WERI-Rb-1 (cell line): ENCODE measurements at regions not wholly inside any gene's neighbourhood (a gene's known extent, or its start where the extent isn't known, plus 50 kb on each side); places are given as distances from the start of the nearest gene placed in this dataset.

Experiments
- DNase-seq: peaks from one replicate; pipeline ENCODE4 v3.0.0-alpha.2; 2020
- H3K27ac ChIP-seq: fragments of 250-450 bp; sonication (Bioruptor Pico); 2 replicates; pipeline ENCODE4 v1.5.1; 2020; ENCODE audit warnings: mild to moderate bottlenecking, moderate library complexity
- H3K27me3 ChIP-seq: fragments of 250-450 bp; sonication (Bioruptor Pico); 2 replicates; pipeline ENCODE4 v1.5.1; 2021; ENCODE audit warnings: mild to moderate bottlenecking, low read depth, moderate library complexity; ENCODE audit not compliant: insufficient read depth, severe bottlenecking
- H3K36me3 ChIP-seq: fragments of 250-450 bp; sonication (Bioruptor Pico); 2 replicates; pipeline ENCODE4 v1.5.1; 2020; ENCODE audit warnings: mild to moderate bottlenecking, moderate library complexity
- H3K4me3 ChIP-seq: 2 replicates; pipeline ENCODE4 v1.5.1; 2011; ENCODE audit warnings: low read depth, mild to moderate bottlenecking, control low read depth, low read length
- H3K9me3 ChIP-seq: fragments of 250-450 bp; sonication (Bioruptor Pico); 2 replicates; pipeline ENCODE4 v1.5.1; 2021; ENCODE audit warnings: mild to moderate bottlenecking, moderate library complexity; ENCODE audit not compliant: severe bottlenecking
- TF ChIP-seq, protein P1 (sequence below): IDR thresholded peaks from 2 replicates; pipeline ENCODE4 v1.5.1; 2011; ENCODE audit warnings: low read depth, mild to moderate bottlenecking, control low read depth, inconsistent platforms, low read length

DNA sequence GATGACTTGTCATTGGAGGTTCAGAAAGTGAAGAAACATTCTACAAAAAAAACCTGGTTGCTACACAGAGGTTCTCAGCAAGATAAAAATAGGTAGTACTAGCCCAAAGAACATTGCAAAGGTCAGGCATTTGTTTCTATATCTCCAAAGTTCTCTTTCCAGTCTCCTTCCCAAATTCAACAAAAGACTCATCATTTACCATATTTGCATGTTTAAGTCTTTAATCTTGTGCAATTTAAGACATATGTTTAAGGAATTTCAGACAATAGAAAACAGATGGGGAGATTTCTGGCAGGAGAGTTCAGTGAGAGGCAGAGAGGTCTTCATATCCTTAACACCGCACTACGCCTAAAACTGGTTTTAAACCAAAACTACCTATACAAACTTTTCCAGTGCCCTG lies 173.8 kb upstream of the THBS1 start:
- TF ChIP-seq, protein P1, sequence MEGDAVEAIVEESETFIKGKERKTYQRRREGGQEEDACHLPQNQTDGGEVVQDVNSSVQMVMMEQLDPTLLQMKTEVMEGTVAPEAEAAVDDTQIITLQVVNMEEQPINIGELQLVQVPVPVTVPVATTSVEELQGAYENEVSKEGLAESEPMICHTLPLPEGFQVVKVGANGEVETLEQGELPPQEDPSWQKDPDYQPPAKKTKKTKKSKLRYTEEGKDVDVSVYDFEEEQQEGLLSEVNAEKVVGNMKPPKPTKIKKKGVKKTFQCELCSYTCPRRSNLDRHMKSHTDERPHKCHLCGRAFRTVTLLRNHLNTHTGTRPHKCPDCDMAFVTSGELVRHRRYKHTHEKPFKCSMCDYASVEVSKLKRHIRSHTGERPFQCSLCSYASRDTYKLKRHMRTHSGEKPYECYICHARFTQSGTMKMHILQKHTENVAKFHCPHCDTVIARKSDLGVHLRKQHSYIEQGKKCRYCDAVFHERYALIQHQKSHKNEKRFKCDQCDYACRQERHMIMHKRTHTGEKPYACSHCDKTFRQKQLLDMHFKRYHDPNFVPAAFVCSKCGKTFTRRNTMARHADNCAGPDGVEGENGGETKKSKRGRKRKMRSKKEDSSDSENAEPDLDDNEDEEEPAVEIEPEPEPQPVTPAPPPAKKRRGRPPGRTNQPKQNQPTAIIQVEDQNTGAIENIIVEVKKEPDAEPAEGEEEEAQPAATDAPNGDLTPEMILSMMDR = no peak
- Histone ChIP-seq H3K9me3 (no peaks in the 10 kb centered on the region), H3K4me3 (no peak overlapping the region), H3K27me3 (peaks cover 42% of the 10 kb centered on the region), H3K27ac (no peak overlapping the region), H3K36me3 (no peaks in the 10 kb centered on the region)
- no peak for DNase-seq

DNA sequence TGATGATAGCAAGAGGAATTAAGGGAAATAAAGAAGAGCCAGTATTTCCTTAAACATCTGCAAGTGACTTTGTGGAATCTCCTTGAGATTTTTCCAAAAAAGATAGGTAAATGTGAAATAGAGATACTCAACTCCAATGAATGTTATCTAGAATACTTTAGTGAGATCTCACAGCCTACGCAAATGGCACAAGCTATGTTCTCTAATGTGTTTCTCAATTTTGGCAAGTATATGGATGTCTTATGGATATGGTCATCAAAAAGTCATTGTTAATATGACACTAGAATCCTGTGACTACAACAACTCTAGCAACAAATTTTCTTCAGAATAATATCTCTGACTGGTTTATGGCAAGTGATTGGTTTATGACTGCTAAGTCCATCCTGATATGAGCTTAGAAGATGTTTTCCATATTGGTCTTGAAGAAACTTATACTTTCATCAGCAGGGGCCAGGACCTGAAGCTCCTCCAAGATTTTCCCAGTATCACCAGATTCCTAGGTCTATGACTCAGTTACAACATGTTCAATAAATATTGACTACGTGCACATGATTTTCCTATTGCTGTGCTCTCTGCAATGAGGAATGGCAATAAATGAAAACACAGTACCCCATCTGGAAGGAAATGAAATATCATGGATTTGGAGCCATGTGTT lies 170.9 kb upstream of the THBS1 start:
- Histone ChIP-seq H3K9me3 (no peaks in the 10 kb centered on the region), H3K4me3 (no peak overlapping the region), H3K27ac (no peak overlapping the region), H3K36me3 (no peaks in the 10 kb centered on the region), H3K27me3 (peaks cover 56% of the 10 kb centered on the region)
- DNase-seq = no peak
- TF ChIP-seq, protein P1 = no peak

DNA sequence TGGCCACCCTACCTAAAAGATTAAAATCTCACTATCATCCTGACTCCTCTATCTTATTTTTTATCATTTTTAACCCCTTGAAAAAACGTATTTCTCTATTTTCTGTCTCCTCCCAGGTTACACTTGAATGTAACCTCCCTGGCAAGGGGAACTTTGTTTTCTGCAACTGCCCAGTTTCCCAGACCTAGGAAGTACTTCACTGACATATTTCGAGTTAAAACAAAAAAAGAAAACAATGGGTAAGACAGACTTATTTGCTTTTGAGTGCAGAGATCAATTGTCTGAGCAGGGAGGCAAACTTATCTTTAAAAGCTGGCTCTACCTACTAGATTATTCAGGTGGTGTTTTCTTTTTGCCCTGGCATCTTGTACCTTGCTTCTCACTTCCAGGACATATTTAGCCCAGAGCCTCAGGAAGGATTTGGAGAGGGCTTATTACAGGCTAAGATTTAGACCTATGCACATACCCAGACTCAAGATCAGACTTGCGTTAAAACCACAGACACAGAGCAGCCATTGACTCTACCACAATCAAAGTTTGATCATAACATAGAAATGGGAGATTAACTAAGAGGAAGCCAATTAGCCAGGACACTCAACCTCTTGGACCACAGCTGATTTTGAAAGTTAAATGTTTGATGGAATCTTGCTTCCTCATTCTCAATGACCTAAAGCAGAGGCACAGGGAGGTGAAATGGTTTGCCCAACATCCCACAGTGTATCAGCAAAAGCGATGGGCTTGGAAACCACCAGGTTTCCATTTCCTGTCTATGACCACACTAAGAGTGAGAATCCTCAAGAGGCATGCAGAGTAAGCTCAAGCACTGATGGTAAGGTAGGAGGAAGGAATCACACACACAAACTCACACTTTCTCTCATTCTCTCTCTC lies 169.5 kb upstream of the THBS1 start:
- H3K4me3 ChIP-seq = no peak overlapping the region
- TF ChIP-seq, protein P1 = no peak
- no peak for DNase-seq
- H3K27me3 ChIP-seq = peaks cover 53% of the 10 kb centered on the region
- no peaks in the 10 kb centered on the region for H3K9me3 ChIP-seq
- H3K36me3 ChIP-seq = no peaks in the 10 kb centered on the region
- H3K27ac ChIP-seq = no peak overlapping the region

DNA sequence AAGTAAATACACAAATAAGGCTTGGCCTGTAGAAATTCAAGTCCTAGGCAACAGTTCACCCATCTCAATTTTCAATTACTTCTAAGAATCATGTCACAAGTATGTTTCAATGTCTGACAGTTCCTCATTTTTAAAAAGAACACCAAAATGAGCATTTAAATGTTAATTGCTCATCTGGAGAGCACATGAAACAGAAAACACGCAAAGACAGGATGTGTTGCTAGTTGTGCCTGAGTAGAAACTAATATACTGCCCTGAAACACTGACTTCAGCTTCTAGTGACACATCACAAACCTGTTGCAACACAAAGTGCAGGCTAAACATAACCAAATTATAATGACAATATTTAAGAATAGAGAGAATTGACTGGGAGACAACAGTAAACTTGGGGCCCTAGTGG lies 167.3 kb upstream of the THBS1 start:
- DNase-seq = no peak

DNA sequence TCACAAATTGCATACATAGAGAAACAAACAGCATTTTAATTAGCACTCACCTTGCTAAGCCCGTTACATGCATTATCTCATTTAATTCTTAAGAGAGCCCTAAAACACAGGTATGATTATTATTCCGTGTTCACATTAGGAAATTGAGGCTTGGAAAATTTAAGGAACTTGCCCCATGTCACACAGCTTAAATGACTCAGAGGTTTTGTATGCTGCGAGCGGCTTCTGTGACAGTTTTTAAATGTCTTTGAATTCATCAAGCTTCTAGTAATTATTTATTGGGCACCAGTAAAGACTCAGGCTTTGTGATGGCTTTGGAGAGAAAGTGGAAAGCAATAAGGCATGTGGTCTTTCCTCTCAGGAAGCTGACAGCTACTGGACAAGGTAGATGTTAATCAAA lies 166.7 kb upstream of the THBS1 start:
- no peak for DNase-seq
- TF ChIP-seq, protein P1 = no peak
- H3K27ac ChIP-seq = no peak overlapping the region
- no peak overlapping the region for H3K4me3 ChIP-seq
- peaks cover 35% of the 10 kb centered on the region for H3K27me3 ChIP-seq
- no peaks in the 10 kb centered on the region for H3K9me3 ChIP-seq
- H3K36me3 ChIP-seq = no peaks in the 10 kb centered on the region

More for the DNA sequence above, 167.3 kb upstream of the THBS1 start:
- no peak overlapping the region for H3K4me3 ChIP-seq
- H3K36me3 ChIP-seq = no peaks in the 10 kb centered on the region
- TF ChIP-seq, protein P1 = no peak
- H3K27me3 ChIP-seq = peaks cover 36% of the 10 kb centered on the region
- no peak overlapping the region for H3K27ac ChIP-seq
- no peaks in the 10 kb centered on the region for H3K9me3 ChIP-seq
